BLaER1 (cell line): ENCODE measurements at regions not wholly inside any gene's neighbourhood (a gene's known extent, or its start where the extent isn't known, plus 50 kb on each side); places are given as distances from the start of the nearest gene placed in this dataset.

Experiments used
- H3K27ac ChIP-seq: shearing (Covaris generic); formaldehyde crosslinking; 2 replicates; pipeline ENCODE4 v1.8.1; 2022
- H3K27me3 ChIP-seq: shearing (Covaris generic); formaldehyde crosslinking; 2 replicates; pipeline ENCODE4 v1.8.1; 2022
- H3K36me3 ChIP-seq: shearing (Covaris generic); formaldehyde crosslinking; 2 replicates; pipeline ENCODE4 v1.8.1; 2022
- H3K4me1 ChIP-seq: shearing (Covaris generic); formaldehyde crosslinking; 2 replicates; pipeline ENCODE4 v1.8.1; 2022
- H3K4me2 ChIP-seq: shearing (Covaris generic); formaldehyde crosslinking; 2 replicates; pipeline ENCODE4 v1.8.1; 2022
- H3K4me3 ChIP-seq: shearing (Covaris generic); formaldehyde crosslinking; 2 replicates; pipeline ENCODE4 v1.8.1; 2022
- H3K9ac ChIP-seq: shearing (Covaris generic); formaldehyde crosslinking; 2 replicates; pipeline ENCODE4 v1.8.1; 2022
- H3K9me3 ChIP-seq: shearing (Covaris generic); formaldehyde crosslinking; 2 replicates; pipeline ENCODE4 v1.8.1; 2022
- H4K20me1 ChIP-seq: shearing (Covaris generic); formaldehyde crosslinking; 2 replicates; pipeline ENCODE4 v1.8.1; 2022
- Cebpa-rat ChIP-seq: shearing (Covaris generic); IDR thresholded peaks from 2 replicates; pipeline ENCODE4 v1.8.1; 2022

GRCh38 chr2:120454654-120455385 lies 108.9 kb downstream of the INHBB start:
- Histone ChIP-seq H3K4me3 (no peak overlapping the region), H4K20me1 (no peaks in the 10 kb centered on the region), H3K9me3 (peaks cover 27% of the 10 kb centered on the region), H3K36me3 (no peaks in the 10 kb centered on the region), H3K4me2 (no peak overlapping the region), H3K27me3 (no peaks in the 10 kb centered on the region), H3K27ac (no peak overlapping the region), H3K9ac (no peak overlapping the region), H3K4me1 (no peaks in the 10 kb centered on the region)
- no peak for TF ChIP-seq Cebpa-rat

- Histone ChIP-seq H3K27ac (no peak overlapping the region), H3K27me3 (no peaks in the 10 kb centered on the region), H4K20me1 (no peaks in the 10 kb centered on the region), H3K4me2 (no peak overlapping the region), H3K9me3 (peaks cover 32% of the 10 kb centered on the region), H3K4me3 (no peak overlapping the region), H3K9ac (no peak overlapping the region), H3K36me3 (no peaks in the 10 kb centered on the region), H3K4me1 (no peaks in the 10 kb centered on the region)
- TF ChIP-seq Cebpa-rat, result no peak
These were observed 109.5 kb downstream of the INHBB start for GRCh38 chr2:120455390-120455789.

GRCh38 chr2:120456867-120457266 lies 110.9 kb downstream of the INHBB start:
- H3K4me2 ChIP-seq, result no peak overlapping the region
- no peaks in the 10 kb centered on the region for H3K36me3 ChIP-seq
- no peak overlapping the region for H3K27ac ChIP-seq
- H3K9me3 ChIP-seq, result peaks cover 32% of the 10 kb centered on the region
- H3K27me3 ChIP-seq, result no peaks in the 10 kb centered on the region
- H3K4me3 ChIP-seq, result no peak overlapping the region
- H3K4me1 ChIP-seq, result no peaks in the 10 kb centered on the region
- no peak overlapping the region for H3K9ac ChIP-seq
- H4K20me1 ChIP-seq, result no peaks in the 10 kb centered on the region
- TF ChIP-seq Cebpa-rat, result no peak

- Histone ChIP-seq H3K4me2 (no peak overlapping the region), H3K36me3 (no peaks in the 10 kb centered on the region), H3K27me3 (no peaks in the 10 kb centered on the region), H3K4me3 (no peak overlapping the region), H4K20me1 (no peaks in the 10 kb centered on the region), H3K9me3 (peaks cover 32% of the 10 kb centered on the region), H3K4me1 (no peaks in the 10 kb centered on the region), H3K9ac (no peak overlapping the region), H3K27ac (no peak overlapping the region)
- no peak for TF ChIP-seq Cebpa-rat
These were observed 114.6 kb downstream of the INHBB start for GRCh38 chr2:120460511-120460910.

GRCh38 chr2:120461092-120461491 lies 115.2 kb downstream of the INHBB start:
- Histone ChIP-seq H3K9ac (no peak overlapping the region), H3K27me3 (no peaks in the 10 kb centered on the region)

GRCh38 chr2:120461546-120462537 lies 115.9 kb downstream of the INHBB start:
- H3K4me3 ChIP-seq, result no peak overlapping the region
- no peak overlapping the region for H3K27ac ChIP-seq
- no peak overlapping the region for H3K4me2 ChIP-seq
- no peaks in the 10 kb centered on the region for H4K20me1 ChIP-seq
- H3K4me1 ChIP-seq, result no peaks in the 10 kb centered on the region
- no peak overlapping the region for H3K9ac ChIP-seq
- H3K9me3 ChIP-seq, result peaks cover 31% of the 10 kb centered on the region
- no peaks in the 10 kb centered on the region for H3K27me3 ChIP-seq
- TF ChIP-seq Cebpa-rat, result no peak
- no peaks in the 10 kb centered on the region for H3K36me3 ChIP-seq

More at GRCh38 chr2:120461092-120461491, 115.2 kb downstream of the INHBB start:
- TF ChIP-seq Cebpa-rat, result no peak
- Histone ChIP-seq H3K27ac (no peak overlapping the region), H3K4me2 (no peak overlapping the region), H3K4me1 (no peaks in the 10 kb centered on the region), H3K4me3 (no peak overlapping the region), H3K36me3 (no peaks in the 10 kb centered on the region), H4K20me1 (no peaks in the 10 kb centered on the region), H3K9me3 (peaks cover 32% of the 10 kb centered on the region)

- Histone ChIP-seq H3K4me2 (no peak overlapping the region), H3K27ac (no peak overlapping the region), H3K4me3 (no peak overlapping the region), H3K36me3 (no peaks in the 10 kb centered on the region), H3K9me3 (peaks cover 15% of the 10 kb centered on the region; the same call in 1 of the 2 replicates), H3K9ac (no peak overlapping the region), H3K4me1 (peaks cover 11% of the 10 kb centered on the region), H3K27me3 (no peaks in the 10 kb centered on the region), H4K20me1 (no peaks in the 10 kb centered on the region)
- no peak for TF ChIP-seq Cebpa-rat
These were observed 117.6 kb downstream of the INHBB start for GRCh38 chr2:120463527-120463926.

- Histone ChIP-seq H3K9ac (no peak overlapping the region), H4K20me1 (no peaks in the 10 kb centered on the region), H3K4me2 (no peak overlapping the region), H3K9me3 (peaks cover 13% of the 10 kb centered on the region; the same call in 1 of the 2 replicates), H3K27me3 (no peaks in the 10 kb centered on the region), H3K4me1 (peaks cover 11% of the 10 kb centered on the region), H3K4me3 (no peak overlapping the region), H3K27ac (no peak overlapping the region), H3K36me3 (no peaks in the 10 kb centered on the region)
- no peak for TF ChIP-seq Cebpa-rat
These were observed 118.1 kb downstream of the INHBB start for GRCh38 chr2:120463996-120464395.

- peaks cover 8% of the 10 kb centered on the region; the same call in 1 of the 2 replicates for H3K9me3 ChIP-seq
- no peak overlapping the region for H3K4me2 ChIP-seq
- no peak for TF ChIP-seq Cebpa-rat
These were observed 118.6 kb downstream of the INHBB start for GRCh38 chr2:120464448-120464931.

More at GRCh38 chr2:120464448-120464931, 118.6 kb downstream of the INHBB start:
- H3K4me1 ChIP-seq, result peaks cover 11% of the 10 kb centered on the region
- no peak overlapping the region for H3K27ac ChIP-seq
- H3K36me3 ChIP-seq, result no peaks in the 10 kb centered on the region
- no peak overlapping the region for H3K4me3 ChIP-seq
- no peaks in the 10 kb centered on the region for H4K20me1 ChIP-seq
- no peak overlapping the region for H3K9ac ChIP-seq
- H3K27me3 ChIP-seq, result no peaks in the 10 kb centered on the region
